ENCODE measurements at regions not wholly inside any gene's neighbourhood (a gene's known extent, or its start where the extent isn't known, plus 50 kb on each side); places are given as distances from the start of the nearest gene placed in this dataset.
"Not testable (repeated sequence)": the region's sequence is repeated elsewhere in the genome, so short reads cannot be mapped to it uniquely, and the experiment has no call there.

DNA sequence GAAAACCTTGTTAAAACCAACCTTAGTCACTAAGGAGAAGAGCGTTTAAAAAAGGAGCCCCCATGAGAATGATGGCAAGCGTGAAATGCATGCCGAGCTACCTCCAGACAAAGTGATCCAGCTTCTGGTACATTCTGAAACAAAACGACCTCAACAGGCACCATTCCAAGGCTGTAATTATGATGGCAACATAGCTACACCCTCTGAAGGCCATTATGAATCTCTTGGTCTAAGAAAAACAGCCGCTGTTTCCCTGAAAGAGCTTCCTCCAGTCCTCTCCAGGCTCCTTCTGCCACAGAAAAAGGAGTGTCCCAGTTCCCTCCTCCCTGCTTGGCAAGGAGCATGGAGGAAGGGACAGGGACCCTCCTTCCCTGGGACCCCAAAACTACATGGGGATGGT, 50.0 kb upstream of the ABLIM1 start:
- FAIRE-seq = no peak

DNA sequence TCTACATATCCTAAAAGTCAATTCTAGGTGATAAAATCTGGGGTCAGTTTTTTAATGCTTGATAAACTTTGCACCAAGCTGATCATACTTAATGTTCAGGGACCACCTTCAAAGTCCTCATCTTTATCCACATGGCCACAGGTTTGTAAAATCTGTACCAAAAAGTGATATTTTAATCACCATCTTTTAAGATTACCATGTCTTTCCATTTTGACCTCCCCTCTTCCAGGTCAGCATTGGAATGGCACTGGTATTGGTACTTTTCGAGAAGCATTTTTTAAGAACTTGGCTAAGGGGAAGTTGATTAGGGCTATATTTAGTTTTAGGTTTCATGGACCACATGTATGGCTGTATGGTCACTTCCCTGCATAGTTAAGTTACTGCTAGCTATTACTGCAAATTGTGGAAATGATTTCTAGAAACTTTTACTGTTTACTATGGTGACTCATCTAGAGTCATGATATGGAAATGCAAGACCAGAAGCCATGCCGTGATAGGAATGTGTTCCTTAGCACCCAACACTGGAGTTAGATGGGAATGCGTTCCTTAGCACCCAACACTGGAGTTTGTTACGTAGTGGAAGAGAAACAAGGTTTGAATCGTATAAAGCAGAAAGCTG, 50.8 kb upstream of the ABLIM1 start:
- no peak for FAIRE-seq

DNA sequence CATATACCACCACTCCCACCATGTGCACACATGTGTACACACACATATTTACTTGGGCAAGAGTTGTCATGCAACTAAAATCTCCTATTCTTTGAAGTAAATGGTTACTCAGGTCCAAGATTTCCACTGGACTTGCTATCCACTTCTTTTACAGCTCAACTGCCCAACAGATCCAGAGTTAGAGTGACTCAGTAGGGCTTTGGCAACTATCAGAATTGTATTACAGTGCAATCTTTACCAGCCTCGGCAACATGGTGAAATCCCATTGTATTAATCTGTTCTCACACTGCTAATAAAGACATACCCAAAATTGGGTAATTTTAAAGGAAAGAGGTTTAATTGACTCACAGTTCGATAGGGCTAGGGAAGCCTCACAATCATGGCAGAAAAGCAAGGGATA, 51.9 kb upstream of the ABLIM1 start:
- FAIRE-seq = no peak

DNA sequence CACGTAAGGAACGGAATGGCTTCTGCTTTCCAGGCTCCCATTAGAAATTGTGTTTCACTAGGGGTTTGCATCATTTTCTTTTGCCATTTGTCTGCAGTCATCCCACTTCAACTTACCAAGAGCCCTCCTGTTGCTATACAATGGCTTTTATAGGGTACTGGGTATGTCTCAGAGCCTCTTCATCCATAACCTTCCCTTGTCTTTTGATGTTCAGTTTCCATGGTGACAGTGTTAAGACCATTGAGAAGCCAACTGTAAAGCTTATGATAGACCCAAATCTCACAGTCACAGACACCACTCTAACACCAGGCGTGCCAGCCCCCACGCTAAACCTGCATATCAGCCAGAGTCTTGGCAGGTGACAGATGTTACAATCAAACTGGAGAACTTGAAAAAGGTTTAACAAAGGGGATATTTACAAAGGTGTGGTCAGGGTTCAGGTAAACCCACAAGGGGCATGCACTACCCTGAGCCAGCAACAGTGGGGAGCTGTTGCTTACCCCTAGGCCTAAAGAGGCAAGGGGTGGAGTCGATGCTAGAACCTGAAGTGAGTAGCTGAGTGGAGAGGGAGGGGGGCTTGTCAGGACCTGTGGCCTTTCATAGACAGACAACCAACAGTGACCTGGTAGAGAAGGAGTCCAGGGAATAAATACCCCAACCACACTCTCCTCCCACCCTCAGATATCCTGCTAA, 53.2 kb upstream of the ABLIM1 start:
- no peak for FAIRE-seq

DNA sequence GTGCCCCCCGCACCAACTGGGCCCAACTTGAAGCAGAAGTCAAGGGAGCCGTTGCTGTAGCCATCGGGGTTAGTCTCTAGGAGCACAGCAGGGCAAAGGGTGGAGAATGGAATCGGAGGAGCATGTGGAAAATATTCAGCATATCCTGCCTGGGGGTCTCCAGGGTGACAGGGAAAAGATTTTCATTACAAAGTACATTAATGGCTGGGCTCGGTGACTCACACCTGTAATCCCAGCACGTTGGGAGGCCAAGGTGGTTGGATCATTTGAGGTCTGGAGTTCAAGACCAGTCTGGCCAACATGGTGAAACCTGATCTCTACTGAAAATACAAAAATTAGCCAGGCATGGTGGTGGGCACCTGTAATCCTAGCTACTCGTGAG, 53.8 kb upstream of the ABLIM1 start:
- FAIRE-seq = no peak

DNA sequence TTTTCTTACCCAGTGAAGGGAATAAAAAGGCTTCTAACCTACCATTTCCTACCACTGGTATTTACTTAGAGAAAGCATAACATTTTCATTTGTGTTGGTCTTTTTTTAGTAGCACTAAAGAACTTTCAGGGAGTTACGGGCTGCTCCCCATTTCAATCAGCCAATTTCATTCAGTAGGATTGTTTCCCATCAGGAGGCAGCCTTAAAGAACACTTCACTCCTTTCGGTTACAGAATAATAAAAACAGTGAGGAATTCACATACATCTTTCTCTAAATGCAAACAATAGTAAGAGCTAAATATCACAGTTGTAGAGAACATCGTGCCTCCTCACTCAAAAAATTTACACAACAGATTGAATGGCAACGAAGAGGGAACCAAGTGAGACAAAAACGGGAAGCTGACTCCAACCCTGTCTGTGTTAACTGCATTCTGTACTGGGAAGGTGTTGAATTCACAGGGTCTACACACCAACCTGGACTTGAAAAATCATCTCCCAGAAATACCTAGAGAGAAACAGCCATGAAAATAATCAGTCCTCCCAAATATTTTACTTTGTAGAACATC, 55.5 kb upstream of the ABLIM1 start:
- FAIRE-seq = no peak

DNA sequence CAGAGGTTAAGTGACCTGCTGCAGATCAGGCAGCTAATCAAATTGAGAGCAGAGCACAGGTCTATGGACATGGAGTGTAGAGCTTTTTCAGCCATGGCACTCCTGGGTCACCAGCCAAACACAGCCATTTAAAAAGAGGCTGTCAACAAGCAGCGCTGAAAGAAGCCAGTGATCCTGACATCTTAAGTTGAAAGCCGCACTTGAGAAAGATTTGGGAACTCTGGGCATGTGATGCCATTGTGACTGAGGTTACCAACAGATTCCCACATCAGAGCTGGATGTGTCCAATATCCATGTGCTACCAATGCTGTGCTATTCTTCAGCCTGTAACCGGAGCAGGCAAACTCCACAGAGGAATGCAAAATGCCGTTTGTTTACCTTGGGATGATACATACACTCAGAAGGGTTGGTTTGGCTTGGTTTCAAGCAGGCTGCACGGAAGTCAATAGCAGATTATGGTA, 56.2 kb upstream of the ABLIM1 start:
- FAIRE-seq = no peak

DNA sequence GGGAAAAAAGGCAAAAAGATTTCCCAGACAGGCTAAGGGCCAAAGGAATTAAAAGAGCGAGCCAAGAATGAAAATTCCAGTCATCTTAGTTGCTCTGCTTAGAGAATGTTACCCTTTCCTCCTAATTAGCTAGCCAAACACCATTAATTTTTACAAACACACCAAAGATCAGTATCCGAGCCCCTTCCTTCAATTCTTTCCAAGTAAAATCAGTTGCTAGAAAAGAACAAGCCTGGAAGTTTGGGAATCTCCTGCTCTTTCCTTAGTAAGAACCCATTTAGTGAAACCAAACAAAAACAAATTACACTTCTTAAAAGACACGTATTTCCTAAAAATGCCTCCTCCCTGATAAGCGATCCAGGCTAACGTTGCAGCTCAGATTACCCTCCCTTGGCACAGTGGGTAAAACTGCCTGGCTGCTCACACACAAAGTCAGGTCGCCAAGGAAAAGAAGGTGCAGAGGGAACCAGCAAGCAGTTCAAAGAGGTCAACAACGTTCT, 57.1 kb upstream of the ABLIM1 start:
- no peak for FAIRE-seq

DNA sequence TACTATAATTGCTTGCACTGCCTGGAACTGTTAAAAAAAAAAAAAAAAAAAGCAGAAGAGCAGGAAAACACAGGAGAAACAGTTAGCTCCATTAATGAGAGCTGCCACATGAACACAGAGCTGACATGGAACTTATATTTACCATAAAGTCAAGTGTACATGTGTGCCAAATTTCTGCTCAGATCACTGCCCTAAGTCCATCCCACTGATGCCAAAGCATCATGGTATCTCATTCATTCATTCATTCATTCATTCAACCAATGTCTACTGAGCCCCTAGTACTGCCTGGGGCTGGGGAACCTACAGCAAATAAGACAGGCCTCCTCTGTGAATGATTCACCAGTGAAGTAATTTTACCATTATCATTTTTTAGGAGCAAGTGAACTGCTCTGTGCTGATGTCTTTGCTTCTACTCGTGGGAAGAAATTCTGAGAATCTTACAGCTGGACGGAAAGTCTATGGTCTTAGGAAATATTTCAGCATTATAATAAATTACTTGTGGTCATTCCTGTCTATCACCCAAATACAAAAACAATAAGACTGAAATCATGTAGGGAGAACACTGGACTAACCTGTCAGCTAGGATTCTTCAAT, 58.8 kb upstream of the ABLIM1 start:
- no peak for FAIRE-seq

DNA sequence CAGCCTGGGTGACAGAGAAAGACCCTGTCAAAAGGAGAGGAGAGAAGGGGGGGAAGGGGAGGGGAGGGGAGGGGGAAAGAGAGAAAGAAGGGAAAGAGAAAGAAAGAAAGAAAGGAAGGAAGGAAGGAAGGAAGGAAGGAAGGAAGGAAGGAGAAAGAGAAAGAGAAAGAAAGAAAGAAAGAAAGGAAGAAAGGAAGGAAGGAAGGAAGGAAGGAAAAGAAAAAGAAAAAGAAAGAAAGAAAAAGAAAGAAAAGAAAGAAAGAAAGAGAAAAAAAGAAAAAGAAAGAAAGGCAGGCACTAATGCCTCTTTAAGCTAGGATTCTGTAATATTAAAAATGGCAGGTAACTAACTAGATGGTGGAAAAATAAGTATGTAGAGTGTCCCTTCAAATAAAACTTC, 59.8 kb upstream of the ABLIM1 start:
- FAIRE-seq = not testable (repeated sequence)

DNA sequence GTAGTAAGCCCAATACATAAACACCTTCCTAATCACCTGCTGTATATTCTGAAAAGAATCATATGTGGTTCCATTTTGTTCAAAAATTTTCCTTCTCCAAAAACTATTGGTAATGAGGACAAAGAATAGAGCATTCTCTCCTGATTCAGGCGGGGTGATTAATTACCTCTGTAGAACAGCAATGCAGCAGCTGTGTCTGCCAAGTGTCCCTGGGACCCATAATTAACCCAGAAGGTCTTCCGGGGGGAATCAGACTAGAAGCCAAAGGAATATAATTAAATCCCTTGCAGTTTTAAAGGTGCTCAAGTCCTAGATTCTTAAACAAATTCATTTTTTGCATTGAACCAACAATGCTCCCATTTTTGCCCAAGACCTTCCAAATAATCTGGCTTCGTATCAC, 60.3 kb upstream of the ABLIM1 start:
- no peak for FAIRE-seq

DNA sequence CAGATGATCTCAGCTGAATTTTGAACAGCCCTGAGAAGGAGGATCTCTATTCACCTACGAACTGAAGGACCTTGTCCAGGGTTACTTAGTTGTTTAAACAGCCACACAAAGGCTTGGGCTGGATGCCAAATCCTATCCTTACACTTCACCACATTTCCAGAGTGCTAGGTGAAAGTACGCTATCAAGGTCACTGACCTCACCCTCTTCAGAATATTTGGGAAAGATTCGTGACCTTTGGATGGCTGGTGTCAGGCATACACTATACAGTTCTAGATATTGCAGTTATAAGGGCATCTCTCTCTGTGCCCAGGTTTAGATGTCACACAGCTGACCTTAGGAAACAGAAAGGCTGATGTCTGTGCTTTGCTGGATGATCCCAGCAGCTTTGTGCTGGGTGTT, 61.2 kb upstream of the ABLIM1 start:
- no peak for FAIRE-seq

DNA sequence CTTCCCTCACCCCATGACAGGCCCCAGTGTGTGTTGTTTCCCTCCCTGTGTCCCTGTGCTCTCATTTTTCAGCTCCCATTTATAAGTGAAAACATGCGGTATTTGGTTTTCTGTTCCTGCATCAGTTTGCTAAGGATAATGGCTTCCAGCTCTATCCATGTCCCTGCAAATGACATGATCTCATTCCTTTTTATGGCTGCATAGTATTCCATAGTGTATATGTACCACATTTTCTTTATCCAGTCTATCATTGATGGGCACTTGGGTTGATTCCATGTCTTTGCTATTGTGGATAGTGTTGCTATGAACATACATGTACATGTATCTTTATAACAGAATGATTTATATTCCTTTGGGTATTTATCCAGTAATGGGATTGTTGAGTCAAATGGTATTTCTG, 61.9 kb upstream of the ABLIM1 start:
- FAIRE-seq = not testable (repeated sequence)

DNA sequence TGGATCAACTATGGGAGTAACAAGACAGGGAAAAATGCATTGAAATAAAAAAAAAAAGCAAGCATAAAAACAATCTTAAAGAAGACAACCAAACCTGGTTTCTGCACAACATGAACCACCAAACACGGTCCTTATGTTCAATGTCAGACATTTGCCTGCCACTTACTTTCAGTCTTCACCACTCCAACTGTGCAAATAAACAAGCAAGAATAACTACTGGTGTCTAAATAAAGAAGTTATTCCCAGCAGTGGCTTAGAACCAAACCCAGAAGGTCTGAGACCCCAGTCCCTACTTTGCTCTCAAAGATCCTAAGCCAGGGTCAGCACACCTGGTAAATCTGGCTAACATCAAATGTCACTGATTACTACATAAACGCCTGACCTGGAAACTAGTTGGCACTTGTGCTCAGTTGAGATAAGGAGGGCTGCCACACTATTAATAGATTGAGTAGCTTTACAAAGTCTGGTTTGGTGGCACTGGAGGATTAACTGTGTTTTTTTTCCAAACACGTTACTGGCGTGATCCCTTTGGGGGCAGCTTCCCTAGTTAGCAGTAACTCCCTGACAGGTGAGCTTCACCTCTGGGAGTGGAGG, 62.7 kb upstream of the ABLIM1 start:
- no peak for FAIRE-seq

DNA sequence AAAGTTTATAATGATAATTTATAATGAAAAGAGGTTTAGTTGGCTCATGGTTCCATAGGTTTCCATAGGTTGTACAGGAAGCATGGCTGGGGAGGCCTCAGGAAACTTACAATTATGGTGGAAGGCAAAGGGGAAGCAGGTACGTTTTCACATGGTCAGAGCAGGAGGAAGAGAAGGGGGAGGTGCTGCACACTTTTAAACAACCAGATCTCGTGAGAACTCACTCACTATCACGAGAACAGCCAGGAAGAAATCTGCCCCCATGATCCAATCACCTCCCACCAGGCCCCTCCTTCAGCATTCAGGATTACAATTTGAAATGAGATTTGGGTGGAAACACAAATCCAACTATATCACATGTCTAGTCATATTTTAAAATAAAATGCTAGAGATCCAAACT, 64.1 kb upstream of the ABLIM1 start:
- not testable (repeated sequence) for FAIRE-seq

DNA sequence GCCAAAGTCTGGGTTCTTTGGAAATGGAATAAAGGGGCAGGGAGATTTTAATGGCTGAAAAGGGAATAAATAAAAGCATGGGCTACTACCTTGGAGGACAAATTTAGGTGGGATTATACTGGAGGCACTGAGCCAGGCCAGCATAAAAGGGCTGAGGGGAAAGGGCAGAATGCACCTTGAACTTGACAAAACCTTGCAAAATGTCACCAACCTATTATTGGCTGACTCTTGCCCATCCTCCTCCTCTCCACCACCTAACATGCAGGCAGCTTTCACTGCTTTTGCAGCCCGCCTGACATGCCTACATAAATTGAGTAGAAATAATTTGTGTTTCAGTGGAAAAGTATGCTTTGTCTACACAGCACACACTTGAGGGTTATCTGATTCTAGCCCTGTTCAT, 65.3 kb upstream of the ABLIM1 start:
- FAIRE-seq = no peak

DNA sequence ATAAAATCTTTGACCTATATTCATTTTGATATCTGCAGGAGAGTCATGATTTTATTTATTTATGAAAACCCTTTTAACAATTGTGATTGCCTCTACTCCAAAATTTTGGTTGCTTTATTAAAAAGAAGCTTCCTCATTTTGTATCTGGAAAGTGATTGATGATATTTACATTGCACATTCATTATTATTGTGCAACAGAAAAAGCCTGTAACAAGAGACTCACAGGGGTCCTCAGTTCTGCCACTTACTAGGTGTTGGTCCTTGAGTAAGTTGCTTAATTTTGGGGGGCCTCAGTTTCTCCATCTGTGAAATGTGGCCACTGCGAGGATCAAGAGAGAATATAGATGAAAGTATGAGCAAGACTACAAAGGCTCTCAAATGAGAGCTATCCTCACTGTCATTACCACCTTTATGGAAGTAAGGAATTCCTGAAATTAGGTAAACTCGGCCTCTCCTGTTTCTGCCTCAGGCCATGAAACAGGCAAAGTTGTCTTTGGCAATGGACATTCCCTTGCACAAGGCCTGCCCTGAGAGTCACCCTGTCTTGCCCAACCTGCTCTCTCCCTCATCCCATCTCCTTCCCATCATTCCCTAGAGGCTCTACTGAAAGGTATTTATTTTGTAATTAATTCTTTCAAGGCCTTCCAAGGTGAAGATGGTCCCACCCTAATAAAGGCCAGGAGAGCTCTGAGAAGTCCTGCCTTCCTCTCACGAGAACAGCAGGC, 66.1 kb upstream of the ABLIM1 start:
- FAIRE-seq = no peak

DNA sequence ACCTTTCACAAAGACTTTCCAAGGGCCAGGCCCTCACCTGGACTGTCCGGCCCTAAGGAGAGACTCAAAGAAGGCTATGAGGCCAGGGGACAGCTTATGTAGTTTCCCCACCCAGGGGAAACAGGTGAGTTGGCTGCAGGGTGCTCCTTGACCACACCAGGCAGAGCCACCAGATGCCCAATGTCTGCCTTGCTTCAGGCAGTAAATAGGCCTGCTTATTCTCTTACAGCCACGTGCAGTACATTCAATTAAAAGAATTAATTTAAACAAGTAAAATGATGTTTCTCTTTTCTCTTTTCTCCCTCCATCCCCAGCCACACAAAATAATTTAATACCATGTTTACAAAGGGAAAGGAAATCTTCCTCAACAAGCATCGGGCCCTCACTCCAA, 66.6 kb upstream of the ABLIM1 start:
- no peak for FAIRE-seq

DNA sequence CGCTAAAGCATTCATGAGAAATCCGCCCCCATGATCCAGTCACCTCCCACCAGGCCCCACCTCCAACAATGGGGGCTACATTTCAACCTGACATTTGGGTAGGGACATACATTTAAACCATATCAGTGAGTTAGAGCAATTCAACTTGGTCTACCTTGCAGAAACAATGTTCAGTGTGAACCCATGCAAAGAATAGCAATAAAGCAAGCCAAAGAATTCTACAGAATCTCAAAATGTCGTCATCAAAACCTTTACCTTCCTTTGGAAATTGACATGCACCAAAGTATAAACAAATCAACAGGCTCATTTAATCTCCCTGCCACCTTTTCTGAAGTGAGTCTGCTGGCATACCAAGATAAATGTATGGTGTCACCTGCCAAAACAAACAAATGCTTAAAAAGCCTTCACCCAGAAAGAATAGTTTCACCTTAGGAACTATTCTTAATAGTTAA, 68.8 kb upstream of the ABLIM1 start:
- FAIRE-seq = no peak

DNA sequence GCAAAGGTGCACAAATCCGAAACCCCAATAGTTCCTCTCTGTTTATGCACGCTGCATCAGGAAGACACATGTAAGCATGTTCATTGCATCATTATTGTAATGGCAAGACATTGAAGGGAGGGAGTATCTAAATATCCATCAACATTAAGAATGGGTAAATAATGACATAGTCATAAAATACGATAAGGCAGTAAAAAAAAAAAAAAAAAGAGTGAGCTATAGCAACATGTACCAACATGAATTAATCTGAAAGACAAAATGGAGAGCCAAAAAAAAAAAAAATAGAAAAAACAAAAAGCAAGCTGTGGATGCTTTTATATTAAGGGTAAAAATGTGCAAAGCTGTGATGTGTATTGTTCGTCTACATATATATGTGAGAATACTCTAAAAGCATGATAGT, 70.2 kb upstream of the ABLIM1 start:
- no peak for FAIRE-seq

DNA sequence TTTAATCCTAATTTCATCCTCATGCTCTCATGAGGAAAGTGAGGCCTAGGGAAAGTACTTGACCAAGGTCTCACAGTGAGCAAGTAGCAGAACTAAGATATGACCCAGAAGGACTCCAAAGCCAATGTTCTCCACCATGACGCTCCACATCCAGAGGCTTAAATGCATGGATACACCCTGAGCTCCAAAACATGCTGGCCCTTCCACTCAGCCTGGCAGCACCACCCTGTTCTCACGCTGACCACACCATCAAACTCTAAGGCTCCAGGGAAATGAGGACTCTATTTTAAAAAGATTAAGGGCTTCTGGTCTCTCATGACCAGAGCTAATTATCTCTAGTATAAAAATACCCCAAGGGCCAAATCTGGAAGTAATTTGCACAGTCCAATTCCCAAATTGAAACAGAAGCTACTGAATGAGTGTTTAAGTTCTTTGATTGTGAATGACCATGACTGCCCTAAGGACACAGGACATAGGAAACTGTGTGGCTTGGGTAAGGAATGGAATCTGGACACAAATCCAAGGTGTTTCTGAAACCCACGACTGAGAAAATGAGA, 71.1 kb upstream of the ABLIM1 start:
- no peak for FAIRE-seq

DNA sequence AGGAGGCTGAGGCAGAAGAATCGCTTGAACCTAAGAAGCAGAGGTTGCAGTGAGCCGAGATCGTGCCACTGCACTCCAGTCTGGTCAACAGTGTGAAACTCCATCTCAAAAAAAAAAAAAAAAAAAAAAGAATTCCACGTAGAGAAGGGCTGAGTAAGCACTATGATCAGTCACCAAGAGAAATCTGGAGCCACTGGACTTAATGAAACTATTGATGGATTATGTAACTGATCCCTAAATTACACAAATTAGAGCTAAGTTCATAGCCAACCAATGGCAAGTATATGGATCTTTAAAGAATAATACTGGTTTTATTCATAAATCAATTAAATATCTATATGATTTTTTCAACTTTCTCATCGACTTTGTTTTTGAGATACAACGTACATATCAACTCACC, 72.2 kb upstream of the ABLIM1 start:
- FAIRE-seq = no peak

DNA sequence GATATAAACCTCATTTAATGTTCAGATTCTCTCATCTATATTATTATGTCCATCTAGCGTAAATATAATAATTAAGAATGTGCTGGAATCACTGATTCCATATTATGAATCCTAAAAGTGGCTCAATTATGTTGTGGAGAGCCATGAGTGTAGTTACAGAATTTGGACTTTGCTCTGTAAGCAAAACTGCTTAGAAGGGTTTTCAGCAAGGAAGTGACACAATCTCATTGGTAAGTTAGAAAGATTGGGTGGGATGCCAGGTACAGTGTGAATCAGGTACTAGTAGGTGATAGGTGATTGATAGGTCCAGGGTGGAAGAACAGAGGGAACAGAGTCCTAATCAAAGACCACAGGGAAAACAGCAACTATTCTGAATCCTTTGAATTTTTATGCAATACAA, 74.9 kb upstream of the ABLIM1 start:
- FAIRE-seq = no peak

Data from islet of Langerhans (tissue), 1 donor.